Activated CD8-positive, alpha-beta T cell treated with anti-CD3 and anti-CD28 coated beads for 36 hours (primary cell): ENCODE measurements at regions not wholly inside any gene's neighbourhood (a gene's known extent, or its start where the extent isn't known, plus 50 kb on each side); places are given as distances from the start of the nearest gene placed in this dataset.

Experiments
- ATAC-seq: fragments of 200-7000 bp; cut with Tn5 transposase; one replicate; pipeline ENCODE4 v1.10.0; 2021; ENCODE audit warnings: mild to moderate bottlenecking, moderate library complexity
- CTCF ChIA-PET: fragments of 350-600 bp; sonication (Branson Sonifier 250); formaldehyde crosslinking; loops from one replicate; lab custom pipeline; 2021; ENCODE audit warnings: antibody characterized with exemption; lab: Charles Lee
- POLR2A ChIA-PET: fragments of 350-600 bp; sonication (Branson Sonifier 250); formaldehyde crosslinking; loops from one replicate; lab custom pipeline; 2021; ENCODE audit warnings: antibody characterized with exemption; lab: Charles Lee
- DNase-seq: peaks from one replicate; pipeline ENCODE4 v3.0.0-alpha.2; 2020
- H3K27ac Mint-ChIP-seq: one replicate; pipeline ENCODE4 v1.8.0; 2021; ENCODE audit warnings: mild to moderate bottlenecking, mixed read lengths
- H3K27me3 Mint-ChIP-seq: one replicate; pipeline ENCODE4 v1.8.0; 2021; ENCODE audit warnings: mixed read lengths
- H3K36me3 Mint-ChIP-seq: one replicate; pipeline ENCODE4 v1.8.0; 2021; ENCODE audit warnings: low read depth, mixed read lengths
- H3K4me1 Mint-ChIP-seq: one replicate; pipeline ENCODE4 v1.8.0; 2021; ENCODE audit warnings: low read depth, mixed read lengths
- H3K4me3 Mint-ChIP-seq: one replicate; pipeline ENCODE4 v1.8.0; 2021; ENCODE audit warnings: mild to moderate bottlenecking, moderate library complexity, mixed read lengths
- H3K9me3 Mint-ChIP-seq: one replicate; pipeline ENCODE4 v1.8.0; 2021; ENCODE audit warnings: mixed read lengths
- CTCF ChIP-seq: fragments of 200-600 bp; IDR thresholded peaks from one replicate; pipeline ENCODE4 v1.8.0; 2022; ENCODE audit warnings: antibody characterized with exemption, mild to moderate bottlenecking
- intact Hi-C: fragments of 100-400 bp; cut with micrococcal nuclease; formaldehyde crosslinking; loops from one replicate; pipeline ENCODE4 v1.10.0; 2022

GRCh38 chr2:181363164-181363563, 94.0 kb upstream of the ITGA4 start:
- TF ChIP-seq CTCF, result no peak
- peaks cover 2% of the 10 kb centered on the region for H3K9me3 Mint-ChIP-seq
- peaks cover 3% of the 10 kb centered on the region for H3K36me3 Mint-ChIP-seq
- H3K27ac Mint-ChIP-seq, result no peak overlapping the region
- DNase-seq, result no peak
- ChIA-PET POLR2A (interaction anchor here (0.6 kb wide), 1 partner anchor 105 kb away, joined by 4 read pairs; no protein-coding TSS in a partner anchor), CTCF (interaction anchor here (0.9 to 1.3 kb wide), 3 partner anchors 11 to 31 kb away, joined by 3 to 4 read pairs (median 3); no protein-coding TSS in a partner anchor)
- H3K4me3 Mint-ChIP-seq, result no peak overlapping the region
- peaks cover 7% of the 10 kb centered on the region for H3K4me1 Mint-ChIP-seq
- intact Hi-C loops, result no loop called here
- H3K27me3 Mint-ChIP-seq, result no peaks in the 10 kb centered on the region
- ATAC-seq, result no peak

GRCh38 chr2:181364492-181365170, 92.6 kb upstream of the ITGA4 start:
- no peaks in the 10 kb centered on the region for H3K4me1 Mint-ChIP-seq
- no peak for ATAC-seq

GRCh38 chr2:181366675-181367175, 90.5 kb upstream of the ITGA4 start:
- H3K27me3 Mint-ChIP-seq, result no peaks in the 10 kb centered on the region
- no peak overlapping the region for H3K4me3 Mint-ChIP-seq
- DNase-seq (no peak), ATAC-seq (no peak)
- TF ChIP-seq CTCF, result no peak
- H3K9me3 Mint-ChIP-seq, result no peaks in the 10 kb centered on the region
- POLR2A ChIA-PET, result no interaction called here
- peaks cover 9% of the 10 kb centered on the region for H3K4me1 Mint-ChIP-seq
- intact Hi-C loops, result no loop called here
- no peak overlapping the region for H3K27ac Mint-ChIP-seq
- H3K36me3 Mint-ChIP-seq, result peaks cover 3% of the 10 kb centered on the region
- CTCF ChIA-PET, result no interaction called here

More at GRCh38 chr2:181364492-181365170, 92.6 kb upstream of the ITGA4 start:
- Mint-ChIP-seq H3K9me3 (no peaks in the 10 kb centered on the region), H3K36me3 (peaks cover 3% of the 10 kb centered on the region), H3K27me3 (no peaks in the 10 kb centered on the region), H3K27ac (no peak overlapping the region), H3K4me3 (no peak overlapping the region)
- no peak for TF ChIP-seq CTCF
- intact Hi-C loops, result no loop called here
- CTCF ChIA-PET, result interaction anchor here (1.1 to 1.2 kb wide), 2 partner anchors 12 to 63 kb away, joined by 3 read pairs; no protein-coding TSS in a partner anchor
- POLR2A ChIA-PET, result interaction anchor here (0.6 kb wide), 1 partner anchor 243 kb away, joined by 3 read pairs; no protein-coding TSS in a partner anchor
- DNase-seq, result no peak

- ChIA-PET POLR2A (no interaction called here), CTCF (interaction anchor here (0.6 kb wide), 1 partner anchor 26 kb away, joined by 3 read pairs; no protein-coding TSS in a partner anchor)
- no peak for DNase-seq
- ATAC-seq, result no peak
- peaks cover 16% of the 10 kb centered on the region for H3K4me1 Mint-ChIP-seq
- H3K27me3 Mint-ChIP-seq, result no peaks in the 10 kb centered on the region
- H3K4me3 Mint-ChIP-seq, result no peak overlapping the region
- TF ChIP-seq CTCF, result no peak
- H3K9me3 Mint-ChIP-seq, result no peaks in the 10 kb centered on the region
- H3K27ac Mint-ChIP-seq, result no peak overlapping the region
- H3K36me3 Mint-ChIP-seq, result peaks cover 3% of the 10 kb centered on the region
- intact Hi-C loops, result no loop called here
Observed at GRCh38 chr2:181367411-181367810, 89.8 kb upstream of the ITGA4 start.

- Mint-ChIP-seq H3K4me1 (peaks cover 21% of the 10 kb centered on the region), H3K4me3 (no peak overlapping the region), H3K27ac (no peak overlapping the region), H3K36me3 (peaks cover 3% of the 10 kb centered on the region), H3K9me3 (no peaks in the 10 kb centered on the region), H3K27me3 (no peaks in the 10 kb centered on the region)
- no peak for DNase-seq
- intact Hi-C loops, result no loop called here
- ChIA-PET POLR2A (interaction anchor here (0.7 kb wide), 1 partner anchor 19 kb away, joined by 3 read pairs; no protein-coding TSS in a partner anchor), CTCF (interaction anchor here (0.6 kb wide), 1 partner anchor 26 kb away, joined by 3 read pairs; no protein-coding TSS in a partner anchor)
- TF ChIP-seq CTCF, result no peak
- ATAC-seq, result no peak
Observed at GRCh38 chr2:181367906-181368435, 89.2 kb upstream of the ITGA4 start.
